Stimulated activated CD8-positive, alpha-beta memory T cell treated with anti-CD3 and anti-CD28 coated beads, Interleukin-7, amount 100 ng/mL, for 4 hours (primary cell): ENCODE measurements at regions not wholly inside any gene's neighbourhood (a gene's known extent, or its start where the extent isn't known, plus 50 kb on each side); places are given as distances from the start of the nearest gene placed in this dataset.
A peak's percentile ranks its signal among the peaks of the same experiment; 100 is the strongest.

ENCODE experiments used
- DNase-seq, 2 donors: peaks; one replicate each; pipeline ENCODE4 v3.0.0-alpha.2; 2020; ENCODE audit warnings: low read depth in 2 of 2

- DNase-seq: no peak
These were observed 285.5 kb downstream of the HACE1 start for GRCh38 chr6:104574135-104574750.

DNA sequence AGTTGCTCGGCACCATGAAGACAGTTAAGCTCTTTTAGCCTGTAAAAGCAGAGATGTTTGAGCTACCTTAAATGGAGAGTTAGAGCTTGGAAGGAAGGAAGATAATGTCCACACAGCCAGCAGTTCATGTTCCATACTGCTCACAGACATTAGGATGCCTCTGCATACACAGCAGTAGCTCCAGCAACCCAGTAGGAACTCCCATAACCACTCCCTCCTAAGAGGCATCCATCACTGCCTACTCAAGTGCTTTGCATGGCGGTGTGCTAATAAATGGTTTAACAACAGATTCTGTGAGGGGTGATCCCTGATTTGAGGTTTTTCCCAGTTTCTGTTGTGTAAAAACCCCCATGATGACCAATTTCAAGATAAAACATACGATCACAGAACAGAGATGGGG, 286.4 kb downstream of the HACE1 start:
- no peak for DNase-seq

DNA sequence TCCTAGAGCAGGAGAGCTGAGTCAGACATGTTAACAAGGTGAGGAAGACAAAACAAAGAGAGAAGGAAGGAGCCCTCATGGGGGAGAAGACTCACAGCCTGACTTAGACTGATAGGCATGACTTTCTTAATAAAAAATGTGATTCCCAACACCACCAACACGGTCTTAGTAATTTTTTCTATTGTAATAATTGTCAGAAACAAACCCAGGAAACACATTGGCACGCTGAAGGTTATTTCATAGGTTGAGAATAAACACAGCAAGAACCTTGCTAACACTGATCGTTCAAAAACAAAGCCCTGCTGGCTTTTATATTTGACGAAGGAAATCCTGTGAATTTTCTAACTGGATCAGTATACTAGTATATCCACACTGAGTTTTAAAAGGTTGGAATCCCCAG, 286.8 kb downstream of the HACE1 start:
- DNase-seq: no peak

GRCh38 chr6:104566411-104566810, 293.3 kb downstream of the HACE1 start:
- no peak for DNase-seq

GRCh38 chr6:104563306-104563705, 296.4 kb downstream of the HACE1 start:
- DNase-seq: no peak

GRCh38 chr6:104559435-104560202, 300.1 kb downstream of the HACE1 start:
- DNase-seq: no peak

GRCh38 chr6:104558746-104559145, 301.0 kb downstream of the HACE1 start:
- DNase-seq: no peak

DNA sequence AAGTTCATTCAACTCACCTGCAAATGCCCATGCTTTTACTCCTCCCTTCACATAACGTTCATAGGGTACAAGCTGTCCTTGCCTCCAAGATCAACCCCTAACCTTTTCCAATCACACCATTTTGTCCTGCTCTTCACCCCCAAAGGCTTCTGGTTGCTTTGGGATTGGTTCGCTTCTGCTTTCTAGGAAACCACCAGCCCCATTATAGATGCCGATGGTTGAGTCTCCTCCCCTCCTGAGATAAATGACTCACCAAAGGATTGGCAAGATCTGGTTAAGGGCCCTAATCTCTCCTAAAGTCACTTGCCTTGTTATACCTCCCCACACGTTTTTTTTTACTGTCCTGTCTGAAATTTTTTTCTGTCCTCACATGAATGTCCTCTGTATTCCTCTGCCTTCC, 311.4 kb downstream of the HACE1 start:
- no peak for DNase-seq

DNA sequence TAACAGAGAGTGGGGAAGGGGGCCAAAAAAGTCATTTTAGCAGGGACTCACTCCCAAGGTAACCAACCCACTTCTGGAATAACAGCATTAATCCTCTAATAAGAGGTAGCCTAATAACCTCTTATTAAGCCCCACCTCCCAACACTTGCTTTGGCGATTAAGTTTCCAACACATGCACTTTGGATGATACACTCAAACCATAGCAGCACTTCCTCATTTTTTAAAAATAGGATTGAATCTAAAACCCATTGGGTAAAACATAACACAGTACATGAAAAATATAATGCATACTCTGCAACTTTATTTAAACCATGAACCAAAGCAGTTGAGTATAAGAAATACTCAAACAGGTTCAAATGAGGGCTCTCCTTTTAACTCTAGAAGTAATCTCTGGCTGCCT, 318.3 kb downstream of the HACE1 start:
- no peak for DNase-seq

DNA sequence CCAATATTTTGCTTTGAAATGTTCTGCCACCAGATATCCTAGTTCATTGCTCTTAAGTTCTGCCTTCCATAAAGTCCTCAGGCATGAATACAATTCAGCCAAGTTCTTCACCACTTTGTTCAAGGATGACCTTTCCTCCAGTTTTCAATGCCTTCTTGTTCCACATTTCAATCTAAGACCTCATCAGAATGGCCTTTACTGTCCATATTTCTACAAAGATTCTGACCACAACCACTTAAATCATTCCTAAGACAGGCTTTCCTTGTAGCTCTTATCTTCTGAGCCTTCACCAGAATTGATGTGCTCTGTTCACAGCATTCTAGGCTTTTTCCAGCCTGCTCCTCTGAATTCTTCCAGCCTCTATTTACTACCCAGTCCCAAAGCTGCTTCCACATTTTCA, 319.0 kb downstream of the HACE1 start:
- DNase-seq: no peak

GRCh38 chr6:104539173-104539572, 320.5 kb downstream of the HACE1 start:
- no peak for DNase-seq

GRCh38 chr6:104537872-104538271, 321.8 kb downstream of the HACE1 start:
- DNase-seq: no peak

DNA sequence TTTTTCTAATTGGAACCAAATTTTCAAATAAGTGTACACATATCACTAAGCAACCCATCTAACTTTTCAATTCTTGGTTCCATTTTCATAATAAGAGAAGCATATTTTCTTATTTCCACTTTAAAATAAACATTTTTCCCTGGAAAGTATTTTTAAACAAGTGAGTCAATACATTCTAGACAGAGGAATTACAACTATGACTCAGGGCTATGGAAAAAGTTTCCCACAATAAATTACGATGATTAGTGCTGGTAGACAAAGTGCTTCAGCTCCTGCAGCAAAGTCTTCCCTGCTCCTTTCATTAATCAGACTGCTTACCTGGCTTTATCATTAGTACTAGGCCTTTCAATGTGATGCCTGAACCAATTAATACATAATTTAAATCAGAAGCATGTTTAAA, 322.5 kb downstream of the HACE1 start:
- no peak for DNase-seq

DNA sequence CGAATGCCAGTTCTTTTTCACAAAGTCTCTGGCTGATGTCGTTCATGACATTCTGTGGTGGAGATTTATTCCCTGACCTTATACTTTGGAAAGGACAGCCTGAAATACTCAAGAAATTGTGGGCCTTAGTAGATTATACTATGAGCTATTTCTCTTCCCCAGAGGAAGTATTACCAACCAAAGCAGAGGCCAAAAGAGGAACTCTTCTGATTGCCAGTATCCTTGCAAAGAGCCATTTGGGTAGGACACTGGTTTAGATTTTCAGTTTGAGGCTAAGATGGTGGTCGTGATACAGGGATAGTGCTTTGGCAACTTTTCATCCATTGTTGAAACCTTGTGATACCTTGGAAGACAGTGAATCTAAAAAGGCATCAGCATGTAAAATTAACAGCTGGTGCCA, 327.3 kb downstream of the HACE1 start:
- no peak for DNase-seq

GRCh38 chr6:104531646-104532045, 328.1 kb downstream of the HACE1 start:
- DNase-seq: no peak

GRCh38 chr6:104527761-104528415, 331.8 kb downstream of the HACE1 start:
- no peak for DNase-seq

DNA sequence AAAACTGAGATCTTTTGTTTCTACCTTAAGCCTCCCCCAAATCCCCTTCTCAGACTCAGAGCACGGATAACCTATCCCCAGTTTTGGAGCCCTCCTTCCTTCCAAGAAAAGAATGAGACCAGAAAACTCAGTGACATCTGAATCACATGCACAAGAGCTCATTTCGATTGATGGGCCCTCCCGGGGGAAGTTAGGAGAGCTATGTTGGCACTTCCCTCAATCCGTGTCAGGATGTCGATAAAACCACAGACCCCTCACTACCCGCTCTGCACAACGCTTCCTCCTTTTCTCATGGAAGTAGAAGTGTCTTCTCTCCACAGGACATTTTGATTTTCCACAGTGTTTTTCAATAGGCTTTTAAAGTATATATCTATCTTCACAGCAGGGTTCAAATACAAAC, 332.4 kb downstream of the HACE1 start:
- no peak for DNase-seq

DNA sequence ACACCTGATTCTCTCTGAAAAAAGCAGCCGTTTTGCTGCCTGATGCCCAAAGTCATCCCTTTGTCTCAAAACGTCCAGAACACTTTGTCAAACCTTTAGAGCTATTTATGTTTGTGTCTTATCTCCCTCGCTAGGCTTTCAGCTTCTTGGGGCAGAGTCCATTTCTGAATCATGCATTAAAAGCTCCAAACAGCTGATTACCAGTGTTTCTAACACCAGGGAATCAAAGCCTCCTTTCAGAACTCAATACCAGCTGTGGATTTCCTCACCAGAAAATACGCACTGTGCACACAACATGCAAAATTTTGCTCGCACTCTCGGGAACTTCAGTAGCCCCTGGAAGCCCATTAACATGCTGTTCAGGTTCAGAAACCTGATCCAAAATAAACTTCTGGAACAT, 333.3 kb downstream of the HACE1 start:
- DNase-seq: no peak

- DNase-seq: peak; percentile 25 to 41
These were observed 333.9 kb downstream of the HACE1 start for GRCh38 chr6:104525677-104526322.

GRCh38 chr6:104522533-104522932, 337.2 kb downstream of the HACE1 start:
- no peak for DNase-seq

- no peak for DNase-seq
These were observed 338.5 kb downstream of the HACE1 start for GRCh38 chr6:104521176-104521575.

DNA sequence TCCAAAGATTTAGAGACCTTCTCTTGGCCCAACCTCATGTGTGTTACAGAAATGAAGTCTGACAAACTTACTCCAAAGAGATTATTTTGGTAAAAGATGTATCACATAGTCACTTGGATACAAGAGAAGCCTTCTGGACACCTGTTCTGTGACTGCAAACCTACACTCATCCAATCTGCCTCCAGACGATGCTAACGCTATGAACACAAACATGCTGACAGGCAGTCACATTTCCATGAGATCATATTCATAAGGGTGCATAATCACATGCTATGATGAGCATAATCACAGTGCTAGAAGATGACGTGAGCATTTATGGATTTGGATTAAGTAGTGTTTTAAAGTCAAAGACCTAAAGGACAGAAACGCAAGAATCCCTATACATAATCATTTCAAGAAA, 340.2 kb downstream of the HACE1 start:
- no peak for DNase-seq

DNA sequence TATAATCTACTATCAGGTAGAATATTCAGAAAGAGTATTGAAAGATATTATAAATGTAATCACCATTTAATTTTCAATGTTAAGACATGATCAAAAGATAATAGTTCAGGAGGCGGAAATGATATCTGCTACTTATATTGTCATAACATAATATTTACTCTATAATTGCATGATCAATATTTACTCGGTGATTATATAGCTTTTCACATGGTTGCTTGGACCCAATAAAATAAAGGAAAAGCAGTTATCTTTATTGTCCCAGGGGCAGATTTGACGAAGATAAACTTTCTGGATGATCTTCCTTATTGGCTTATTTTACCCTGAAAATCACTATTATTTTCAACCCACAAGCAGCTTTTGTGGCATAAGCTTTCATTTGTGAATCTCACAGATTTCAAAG, 350.4 kb downstream of the HACE1 start:
- DNase-seq: no peak
